Fibroblast of lung (primary cell): ENCODE measurements at regions not wholly inside any gene's neighbourhood (a gene's known extent, or its start where the extent isn't known, plus 50 kb on each side); places are given as distances from the start of the nearest gene placed in this dataset.

Source experiments
- DNase-seq, 2 donors: peaks; one replicate each; pipeline versions ENCODE4 v3.0.0 to v3.0.0-alpha.2; 2010; ENCODE audit warnings: low read depth in 2 of 2
- H2AFZ ChIP-seq: 2 replicates; pipeline ENCODE4 v1.5.1; 2012; ENCODE audit warnings: low read length, control low read depth, inconsistent platforms
- H3K27ac ChIP-seq: 2 replicates; pipeline ENCODE4 v1.5.1; 2011; ENCODE audit warnings: low read length, control low read depth; ENCODE audit not compliant: insufficient read depth
- H3K27me3 ChIP-seq: 2 replicates; pipeline ENCODE4 v1.5.1; 2011; ENCODE audit warnings: mild to moderate bottlenecking, low read length; ENCODE audit not compliant: control insufficient read depth, insufficient read depth
- H3K36me3 ChIP-seq: 2 replicates; pipeline ENCODE4 v1.5.1; 2011; ENCODE audit warnings: low read length; ENCODE audit not compliant: control insufficient read depth, insufficient read depth
- H3K4me1 ChIP-seq: 2 replicates; pipeline ENCODE4 v1.5.1; 2011; ENCODE audit warnings: low read length; ENCODE audit not compliant: control insufficient read depth, insufficient read depth; ENCODE audit errors: extremely low read depth
- H3K4me2 ChIP-seq: 2 replicates; pipeline ENCODE4 v1.5.1; 2011; ENCODE audit warnings: low read length, control low read depth; ENCODE audit not compliant: insufficient read depth; ENCODE audit errors: extremely low read depth
- H3K4me3 ChIP-seq, 4 experiments: fragments of 200-600 bp in 1 of 4; sonication (generic) in 1 of 4; replicated peaks in 1 of 4; 2 replicates each; pipeline ENCODE4 v1.5.1; 2011 to 2016; ENCODE audit warnings: low read length in 4 of 4, low read depth in 3 of 4, mild to moderate bottlenecking in 3 of 4, control low read depth in 2 of 4, inconsistent platforms in 1 of 4, mixed read lengths in 1 of 4; ENCODE audit not compliant: insufficient read depth in 1 of 4; ENCODE audit errors: control extremely low read depth in 1 of 4
- H3K79me2 ChIP-seq: 2 replicates; pipeline ENCODE4 v1.5.1; 2012; ENCODE audit warnings: mild to moderate bottlenecking, low read length, inconsistent platforms; ENCODE audit not compliant: control insufficient read depth, insufficient read depth
- H3K9ac ChIP-seq: 2 replicates; pipeline ENCODE4 v1.5.1; 2011; ENCODE audit warnings: mild to moderate bottlenecking, low read length, control low read depth; ENCODE audit not compliant: insufficient read depth
- H3K9me3 ChIP-seq: 2 replicates; pipeline ENCODE4 v1.5.1; 2012; ENCODE audit warnings: low read depth, low read length; ENCODE audit not compliant: control insufficient read depth, insufficient read depth
- H4K20me1 ChIP-seq: 2 replicates; pipeline ENCODE4 v1.5.1; 2011; ENCODE audit warnings: low read length; ENCODE audit not compliant: control insufficient read depth, insufficient read depth; ENCODE audit errors: extremely low read depth
- CTCF ChIP-seq, 2 donors: IDR thresholded peaks in 1 of 2; conservative IDR thresholded peaks in 1 of 2; 1 replicate in 1 of 2; 2 replicates in 1 of 2; pipeline ENCODE4 v1.5.1; 2011 to 2012; ENCODE audit warnings: low read length in 2 of 2, control low read depth in 1 of 2, inconsistent platforms in 1 of 2, low read depth in 1 of 2, mild to moderate bottlenecking in 1 of 2
- EZH2 ChIP-seq: IDR thresholded peaks from 2 replicates; pipeline ENCODE4 v1.5.1; 2012; ENCODE audit warnings: low read length, control low read depth, mild to moderate bottlenecking; ENCODE audit errors: missing control alignments

GRCh38 chr5:86404256-86404655 is 213.5 kb upstream of the COX7C start:
- TF ChIP-seq CTCF (conservative IDR thresholded peaks at IDR 0.05 in 1 of 2, IDR thresholded peaks at IDR 0.05 in 1 of 2; ENCODE audit: low read depth in 1 of 2, low read length in 2 of 2) (no peak), EZH2 (no peak)
- Histone ChIP-seq H3K4me2 (no peak overlapping the region), H3K36me3 (no peaks in the 10 kb centered on the region), H3K79me2 (no peaks in the 10 kb centered on the region), H3K4me3 (no peak overlapping the region), H4K20me1 (no peaks in the 10 kb centered on the region), H2AFZ (no peak overlapping the region), H3K27ac (no peak overlapping the region), H3K4me1 (no peaks in the 10 kb centered on the region), H3K9me3 (no peaks in the 10 kb centered on the region), H3K27me3 (no peaks in the 10 kb centered on the region), H3K9ac (no peak overlapping the region)
- DNase-seq, result no peak

DNA sequence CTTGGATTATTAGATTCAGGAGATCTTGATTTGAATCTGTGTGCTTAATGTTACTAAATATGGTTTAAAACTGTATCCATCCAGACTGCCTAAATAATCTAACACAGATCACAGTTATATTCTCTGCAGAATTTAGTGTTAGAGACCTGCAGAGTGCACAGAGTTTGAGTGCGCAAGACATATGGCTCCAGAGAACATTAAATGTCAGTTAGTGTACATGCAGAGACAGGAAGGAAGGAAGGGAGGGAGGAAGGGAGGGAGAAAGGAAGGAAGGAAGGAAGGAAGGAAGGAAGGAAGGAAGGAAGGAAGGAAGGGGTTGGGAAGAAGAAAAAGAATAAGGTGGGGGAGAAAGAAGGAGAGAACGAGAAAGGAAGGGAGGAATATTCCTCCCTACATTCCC is 210.0 kb upstream of the COX7C start:
- H3K36me3 ChIP-seq, result no peaks in the 10 kb centered on the region
- H3K9me3 ChIP-seq, result no peaks in the 10 kb centered on the region
- H4K20me1 ChIP-seq, result no peaks in the 10 kb centered on the region
- H3K4me3 ChIP-seq, result no peak overlapping the region
- no peak for TF ChIP-seq EZH2
- TF ChIP-seq CTCF (conservative IDR thresholded peaks at IDR 0.05 in 1 of 2, IDR thresholded peaks at IDR 0.05 in 1 of 2; ENCODE audit: low read depth in 1 of 2, low read length in 2 of 2), result no peak
- no peak overlapping the region for H3K27ac ChIP-seq
- DNase-seq, result no peak
- no peak overlapping the region for H2AFZ ChIP-seq
- H3K4me2 ChIP-seq, result no peak overlapping the region
- H3K9ac ChIP-seq, result no peak overlapping the region
- H3K79me2 ChIP-seq, result no peaks in the 10 kb centered on the region
- H3K4me1 ChIP-seq, result no peaks in the 10 kb centered on the region
- no peaks in the 10 kb centered on the region for H3K27me3 ChIP-seq

DNA sequence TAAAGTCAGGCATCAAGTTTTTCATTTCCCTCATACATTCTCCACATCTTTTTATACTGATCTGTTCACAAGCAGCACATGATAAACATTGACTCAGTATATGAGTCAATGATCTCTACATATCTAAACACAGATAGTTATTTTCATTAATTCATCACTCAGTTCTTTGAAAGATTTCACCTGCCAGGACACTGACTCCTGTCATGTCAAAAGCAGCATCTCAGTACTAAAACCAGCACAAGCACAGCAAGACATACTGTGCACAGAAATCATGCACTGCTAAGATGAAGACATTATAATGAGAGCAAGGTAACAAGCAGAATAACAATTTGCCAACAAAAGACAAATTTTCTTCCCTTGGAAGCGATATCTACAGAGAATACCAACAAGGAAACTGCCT is 206.1 kb upstream of the COX7C start:
- Histone ChIP-seq H3K79me2 (no peaks in the 10 kb centered on the region), H3K27me3 (no peaks in the 10 kb centered on the region)

More for the DNA sequence above, 206.1 kb upstream of the COX7C start:
- Histone ChIP-seq H3K9ac (no peak overlapping the region), H3K27ac (no peak overlapping the region), H3K9me3 (no peaks in the 10 kb centered on the region), H3K4me3 (no peak overlapping the region), H4K20me1 (no peaks in the 10 kb centered on the region), H3K4me2 (no peak overlapping the region), H3K36me3 (no peaks in the 10 kb centered on the region), H2AFZ (no peak overlapping the region), H3K4me1 (no peaks in the 10 kb centered on the region)
- DNase-seq, result no peak
- TF ChIP-seq CTCF (conservative IDR thresholded peaks at IDR 0.05 in 1 of 2, IDR thresholded peaks at IDR 0.05 in 1 of 2; ENCODE audit: low read depth in 1 of 2, low read length in 2 of 2) (no peak), EZH2 (no peak)
